HUES48 (cell line): ENCODE measurements at regions not wholly inside any gene's neighbourhood (a gene's known extent, or its start where the extent isn't known, plus 50 kb on each side); places are given as distances from the start of the nearest gene placed in this dataset.
"Not testable (repeated sequence)": the region's sequence is repeated elsewhere in the genome, so short reads cannot be mapped to it uniquely, and the experiment has no call there.

ENCODE experiments used
- H3K27ac ChIP-seq: one replicate; pipeline ENCODE4 v1.7.0; 2013; ENCODE audit warnings: low read depth, low read length, inconsistent platforms
- H3K27me3 ChIP-seq: 2 replicates; pipeline ENCODE4 v1.6.1; 2013; ENCODE audit warnings: mild to moderate bottlenecking, low read length; ENCODE audit not compliant: control insufficient read depth, insufficient read depth
- H3K36me3 ChIP-seq: 2 replicates; pipeline ENCODE4 v1.6.1; 2013; ENCODE audit warnings: low read length; ENCODE audit not compliant: control insufficient read depth, insufficient read depth
- H3K4me1 ChIP-seq: 2 replicates; pipeline ENCODE4 v1.6.1; 2013; ENCODE audit warnings: mild to moderate bottlenecking, low read length; ENCODE audit not compliant: control insufficient read depth, insufficient read depth
- H3K4me3 ChIP-seq: 2 replicates; pipeline ENCODE4 v1.5.1; 2013; ENCODE audit warnings: mild to moderate bottlenecking, low read depth, low read length
- H3K9ac ChIP-seq: 2 replicates; pipeline ENCODE4 v1.6.1; 2013; ENCODE audit warnings: mild to moderate bottlenecking, low read depth, low read length, moderate library complexity
- H3K9me3 ChIP-seq: 2 replicates; pipeline ENCODE4 v1.6.1; 2013; ENCODE audit warnings: low read length; ENCODE audit not compliant: control insufficient read depth, insufficient read depth

DNA sequence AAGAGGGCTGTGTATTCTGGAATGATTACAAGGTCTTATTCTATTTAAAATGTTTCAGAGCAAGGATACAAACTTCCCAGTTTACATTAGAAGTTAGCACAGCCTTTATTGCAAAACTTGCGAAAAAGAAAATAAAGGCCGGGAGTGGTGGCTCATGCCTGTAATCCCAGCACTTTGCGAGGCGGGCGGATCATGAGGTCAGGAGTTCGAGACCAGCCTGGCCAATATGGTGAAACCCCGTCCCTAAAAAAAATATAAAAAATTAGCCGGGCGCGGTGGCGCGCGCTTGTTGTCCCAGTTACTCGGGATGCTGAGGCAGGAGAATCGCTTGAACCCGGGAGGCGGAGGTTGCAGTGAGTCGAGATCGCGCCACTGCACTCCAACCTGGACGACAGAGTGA lies 87.1 kb downstream of the TRIM27 start:
- H3K27ac ChIP-seq, H3K9me3 ChIP-seq, H3K36me3 ChIP-seq, H3K4me1 ChIP-seq, H3K9ac ChIP-seq: not testable (repeated sequence)
- peaks cover 13% of the 10 kb centered on the region for H3K27me3 ChIP-seq
- 0 out of 2 replicates have a peak overlapping the region, but pooled peaks have one; percentile 81 for H3K4me3 ChIP-seq

DNA sequence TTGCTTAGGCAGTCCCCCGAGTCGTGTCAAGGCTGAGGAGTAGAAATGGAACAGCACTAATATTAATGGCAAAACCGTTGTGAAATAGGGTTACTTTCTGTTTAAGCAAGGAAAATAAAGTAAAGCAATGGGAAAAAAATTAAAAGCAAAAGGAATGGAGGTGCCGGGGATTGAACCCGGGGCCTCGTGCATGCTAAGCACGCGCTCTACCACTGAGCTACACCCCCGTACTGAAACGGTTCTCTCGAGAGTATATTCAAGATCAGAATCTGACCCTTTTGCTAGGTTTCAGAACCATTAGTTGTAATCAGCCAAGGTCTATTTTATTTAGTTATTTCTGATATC lies 85.5 kb downstream of the TRIM27 start:
- Histone ChIP-seq H3K9me3 (no peaks in the 10 kb centered on the region), H3K27ac (peak overlapping the region; percentile 57), H3K4me3 (peak overlapping the region; percentile 81), H3K36me3 (no peaks in the 10 kb centered on the region), H3K9ac (peak overlapping the region; percentile 78), H3K4me1 (no peaks in the 10 kb centered on the region), H3K27me3 (peaks cover 13% of the 10 kb centered on the region)

DNA sequence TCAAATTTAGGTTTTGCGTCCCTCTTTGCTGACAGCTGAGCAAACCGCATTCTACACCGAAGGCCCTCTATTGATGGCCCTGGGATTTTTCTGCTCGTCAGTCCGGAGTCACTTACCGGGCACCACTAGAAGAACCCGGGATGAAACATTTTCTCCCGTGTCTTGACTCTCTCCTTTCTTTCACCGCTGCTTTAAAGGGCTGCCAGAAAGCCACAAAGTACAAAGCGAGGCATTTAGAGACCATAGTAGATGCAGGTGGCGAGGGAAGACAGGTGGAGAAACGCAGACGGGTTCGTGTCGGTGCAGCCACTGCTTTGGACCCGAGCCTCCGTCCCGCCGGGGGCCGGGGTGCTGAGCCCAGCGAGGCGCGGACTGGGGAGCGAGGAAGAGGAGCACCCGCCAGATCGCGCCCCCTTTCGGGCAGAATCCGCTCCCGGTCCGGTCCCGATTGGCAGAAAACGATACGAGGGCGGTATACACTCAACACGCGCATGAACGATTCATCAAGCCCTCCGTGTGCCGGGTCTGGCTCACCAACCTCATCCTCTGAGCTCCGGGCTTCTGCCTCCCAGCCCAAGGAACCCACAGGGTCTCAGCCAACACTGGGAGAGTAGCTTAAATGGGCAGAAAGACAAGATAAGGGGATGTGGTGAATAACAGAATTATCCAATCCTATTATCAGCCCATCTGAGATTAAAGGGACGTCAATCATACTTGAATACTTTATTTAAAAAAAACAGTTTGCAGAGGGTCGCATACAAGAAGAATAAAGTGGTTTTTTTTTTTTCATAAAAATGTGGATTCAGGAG lies 84.9 kb downstream of the TRIM27 start:
- Histone ChIP-seq H3K27ac (no peak overlapping the region), H3K36me3 (no peaks in the 10 kb centered on the region), H3K9ac (peak overlapping the region; percentile 19; the same call in 1 of the 2 replicates)

DNA sequence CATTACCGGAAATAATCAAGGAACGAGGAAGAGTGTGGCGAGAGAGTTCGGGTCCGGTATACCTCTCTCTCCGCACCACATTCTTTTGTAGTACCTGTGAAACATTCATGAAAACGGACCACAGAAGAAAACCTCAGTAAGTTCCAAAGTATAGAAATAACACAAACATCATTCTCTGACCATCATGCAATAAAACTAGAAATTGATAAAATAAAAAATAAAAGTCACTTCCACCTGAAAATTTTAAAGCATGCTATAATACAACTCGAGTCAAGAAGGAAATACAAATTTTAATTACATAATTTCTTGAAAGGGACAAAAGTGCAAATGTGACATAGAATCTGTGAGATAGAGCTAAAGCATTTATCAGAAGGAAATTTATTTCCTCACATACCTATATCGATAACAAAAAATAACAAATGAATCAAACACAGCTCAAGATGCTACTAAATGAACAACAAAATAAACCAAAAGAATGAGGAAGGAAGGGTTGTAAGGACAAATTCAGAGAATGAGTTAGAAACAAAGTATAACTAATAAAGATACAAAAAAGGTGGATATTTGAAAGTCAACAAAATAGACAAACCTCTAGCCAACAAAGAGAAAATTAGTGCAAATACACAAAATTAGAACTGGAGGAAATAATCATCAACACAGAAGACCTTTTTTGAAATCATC lies 84.2 kb downstream of the TRIM27 start:
- Histone ChIP-seq H3K27me3 (peaks cover 13% of the 10 kb centered on the region), H3K9ac (no peak overlapping the region), H3K9me3 (no peaks in the 10 kb centered on the region), H3K4me3 (peak overlapping the region; percentile 81), H3K4me1 (no peaks in the 10 kb centered on the region), H3K27ac (no peak overlapping the region), H3K36me3 (no peaks in the 10 kb centered on the region)

More for the DNA sequence above, 84.9 kb downstream of the TRIM27 start:
- peak overlapping the region; percentile 81 for H3K4me3 ChIP-seq
- peaks cover 13% of the 10 kb centered on the region for H3K27me3 ChIP-seq
- H3K9me3 ChIP-seq, result no peaks in the 10 kb centered on the region
- no peaks in the 10 kb centered on the region for H3K4me1 ChIP-seq

DNA sequence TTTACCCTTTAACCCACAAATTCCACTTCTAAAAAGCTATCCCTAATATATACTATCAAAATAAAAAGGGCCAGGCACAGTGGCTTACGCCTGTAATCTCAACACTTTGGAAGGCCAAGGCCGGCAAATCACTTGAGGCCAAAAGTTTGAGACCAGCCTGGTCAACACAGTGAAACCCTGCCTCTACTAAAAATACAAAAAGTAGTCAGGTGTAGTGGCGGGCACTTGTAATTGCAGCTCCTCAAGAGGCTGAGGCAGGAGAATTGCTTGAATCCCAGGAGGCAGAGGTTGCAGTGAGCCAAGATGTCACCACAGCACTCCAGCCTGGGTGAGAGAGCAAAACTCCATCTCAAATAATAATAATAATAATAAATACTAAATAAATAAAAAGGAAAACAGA lies 82.5 kb downstream of the TRIM27 start:
- no peak overlapping the region for H3K9ac ChIP-seq
- no peak overlapping the region for H3K27ac ChIP-seq
- H3K36me3 ChIP-seq, result no peaks in the 10 kb centered on the region
- no peaks in the 10 kb centered on the region for H3K4me1 ChIP-seq
- no peak overlapping the region for H3K4me3 ChIP-seq
- no peaks in the 10 kb centered on the region for H3K9me3 ChIP-seq
- H3K27me3 ChIP-seq, result peaks cover 13% of the 10 kb centered on the region

DNA sequence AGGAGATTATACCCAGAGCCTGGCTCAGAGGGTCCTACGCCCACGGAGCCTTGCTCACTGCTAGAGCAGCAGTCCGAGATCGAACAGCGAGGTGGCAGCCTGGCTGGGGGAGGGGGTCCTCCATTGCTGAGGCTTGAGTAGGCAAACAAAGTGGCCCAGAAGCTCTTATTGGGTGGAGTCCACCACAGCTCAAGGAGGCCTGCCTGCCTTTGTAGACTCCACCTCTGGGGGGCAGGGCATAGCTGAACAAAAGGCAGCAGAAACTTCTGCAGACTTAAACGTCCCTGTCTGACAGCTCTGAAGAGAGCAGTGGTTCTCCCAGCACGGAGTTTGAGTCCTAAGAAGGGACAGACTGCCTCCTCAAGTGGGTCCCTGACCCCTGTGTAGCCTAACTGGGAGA lies 75.0 kb downstream of the TRIM27 start:
- not testable (repeated sequence) for H3K9ac ChIP-seq, H3K36me3 ChIP-seq, H3K27me3 ChIP-seq, H3K9me3 ChIP-seq, H3K4me1 ChIP-seq, H3K27ac ChIP-seq
- H3K4me3 ChIP-seq, result peak overlapping the region; percentile 52
